ENCODE measurements at regions not wholly inside any gene's neighbourhood (a gene's known extent, or its start where the extent isn't known, plus 50 kb on each side); places are given as distances from the start of the nearest gene placed in this dataset.

DNA sequence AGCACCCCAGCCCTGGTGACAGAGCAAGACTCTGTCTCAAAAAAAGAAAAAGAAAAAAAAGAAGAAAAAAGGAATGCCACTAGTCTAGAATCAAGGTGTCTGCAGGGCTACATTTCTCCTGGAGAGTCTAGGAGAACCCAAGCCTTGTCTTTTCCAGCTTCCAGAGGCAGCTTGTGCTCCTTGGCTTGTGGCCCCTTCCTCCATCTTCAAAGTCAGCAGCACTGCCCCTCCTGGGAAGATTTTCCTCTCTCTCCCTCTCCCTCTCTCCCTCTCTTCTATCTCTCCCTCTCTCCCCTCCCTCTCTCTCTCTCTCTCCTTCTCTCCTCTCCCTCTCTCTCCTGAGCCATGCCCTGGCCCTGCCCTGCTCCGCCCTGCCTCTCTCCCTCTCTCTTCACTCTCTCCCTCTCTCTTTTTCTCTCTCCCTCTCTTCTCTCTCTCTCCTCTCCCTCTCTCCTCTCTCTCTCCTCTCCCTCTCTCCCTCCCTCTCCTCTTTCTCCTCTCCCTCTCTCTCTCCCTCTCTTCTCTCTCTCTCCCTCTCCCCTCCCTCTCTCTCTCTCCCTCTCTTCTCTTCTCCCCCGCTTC lies 97.7 kb upstream of the FGF3 start:
- Mint-ChIP-seq H3K4me3 (no peak overlapping the region), H3K4me1 (ENCODE audit: unreplicated experiment) (peaks cover 6% of the 10 kb centered on the region), H3K27me3 (peaks cover 26% of the 10 kb centered on the region), H3K27ac (no peak overlapping the region), H3K9me3 (no peaks in the 10 kb centered on the region), H3K36me3 (no peaks in the 10 kb centered on the region)
- no peak for DNase-seq (ENCODE audit: extremely low spot score, unreplicated experiment)
- TF ChIP-seq, protein P1, sequence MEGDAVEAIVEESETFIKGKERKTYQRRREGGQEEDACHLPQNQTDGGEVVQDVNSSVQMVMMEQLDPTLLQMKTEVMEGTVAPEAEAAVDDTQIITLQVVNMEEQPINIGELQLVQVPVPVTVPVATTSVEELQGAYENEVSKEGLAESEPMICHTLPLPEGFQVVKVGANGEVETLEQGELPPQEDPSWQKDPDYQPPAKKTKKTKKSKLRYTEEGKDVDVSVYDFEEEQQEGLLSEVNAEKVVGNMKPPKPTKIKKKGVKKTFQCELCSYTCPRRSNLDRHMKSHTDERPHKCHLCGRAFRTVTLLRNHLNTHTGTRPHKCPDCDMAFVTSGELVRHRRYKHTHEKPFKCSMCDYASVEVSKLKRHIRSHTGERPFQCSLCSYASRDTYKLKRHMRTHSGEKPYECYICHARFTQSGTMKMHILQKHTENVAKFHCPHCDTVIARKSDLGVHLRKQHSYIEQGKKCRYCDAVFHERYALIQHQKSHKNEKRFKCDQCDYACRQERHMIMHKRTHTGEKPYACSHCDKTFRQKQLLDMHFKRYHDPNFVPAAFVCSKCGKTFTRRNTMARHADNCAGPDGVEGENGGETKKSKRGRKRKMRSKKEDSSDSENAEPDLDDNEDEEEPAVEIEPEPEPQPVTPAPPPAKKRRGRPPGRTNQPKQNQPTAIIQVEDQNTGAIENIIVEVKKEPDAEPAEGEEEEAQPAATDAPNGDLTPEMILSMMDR (conservative IDR thresholded peaks at IDR 0.05) = no peak

GRCh38 chr11:69917529-69917928 lies 98.3 kb upstream of the FGF3 start:
- no peak overlapping the region for H3K4me3 Mint-ChIP-seq
- no peaks in the 10 kb centered on the region for H3K36me3 Mint-ChIP-seq
- H3K27me3 Mint-ChIP-seq = peaks cover 26% of the 10 kb centered on the region
- peaks cover 6% of the 10 kb centered on the region for H3K4me1 Mint-ChIP-seq (ENCODE audit: unreplicated experiment)
- no peaks in the 10 kb centered on the region for H3K9me3 Mint-ChIP-seq
- no peak overlapping the region for H3K27ac Mint-ChIP-seq
- TF ChIP-seq, protein P1 (conservative IDR thresholded peaks at IDR 0.05) = no peak
- DNase-seq (ENCODE audit: extremely low spot score, unreplicated experiment) = no peak

DNA sequence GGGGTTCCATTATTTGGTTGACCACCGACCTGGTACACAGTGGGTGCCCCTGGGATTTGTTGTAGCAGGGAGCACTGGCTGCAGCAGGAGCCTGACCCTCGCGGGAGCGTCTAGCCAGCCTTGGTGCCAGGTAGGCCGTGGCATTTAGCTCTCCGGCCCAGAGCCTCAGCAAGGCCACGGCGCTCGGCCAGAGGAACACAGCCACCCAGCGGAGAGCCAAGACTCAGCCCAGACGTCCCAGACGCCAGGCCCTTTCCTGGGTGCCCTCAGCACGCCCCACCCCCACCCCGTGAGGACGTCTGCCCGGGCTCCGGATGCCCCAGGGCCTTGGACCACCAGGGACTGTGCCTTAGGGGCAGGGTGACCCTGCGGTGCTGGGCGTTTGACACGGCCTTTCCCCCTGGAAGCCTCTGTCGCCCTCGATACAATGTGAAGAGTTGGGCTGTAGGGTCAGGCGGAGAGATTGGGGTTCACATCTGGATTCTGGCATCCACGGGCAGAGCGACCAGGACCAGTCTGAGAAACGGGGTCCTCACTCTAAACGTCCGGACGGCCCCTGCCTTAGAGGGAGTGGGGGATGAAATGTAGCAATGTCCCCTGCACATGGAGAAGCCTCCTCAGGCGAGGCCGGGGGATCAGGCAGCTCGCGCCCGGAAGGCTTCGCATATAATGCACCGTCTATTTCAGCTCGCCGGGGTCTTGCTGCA lies 99.2 kb upstream of the FGF3 start:
- Mint-ChIP-seq H3K27ac (no peak overlapping the region), H3K4me1 (ENCODE audit: unreplicated experiment) (peaks cover 6% of the 10 kb centered on the region), H3K36me3 (no peaks in the 10 kb centered on the region), H3K4me3 (no peak overlapping the region), H3K27me3 (peaks cover 34% of the 10 kb centered on the region), H3K9me3 (no peaks in the 10 kb centered on the region)
- DNase-seq (ENCODE audit: extremely low spot score, unreplicated experiment) = no peak
- TF ChIP-seq, protein P1 (conservative IDR thresholded peaks at IDR 0.05) = no peak

DNA sequence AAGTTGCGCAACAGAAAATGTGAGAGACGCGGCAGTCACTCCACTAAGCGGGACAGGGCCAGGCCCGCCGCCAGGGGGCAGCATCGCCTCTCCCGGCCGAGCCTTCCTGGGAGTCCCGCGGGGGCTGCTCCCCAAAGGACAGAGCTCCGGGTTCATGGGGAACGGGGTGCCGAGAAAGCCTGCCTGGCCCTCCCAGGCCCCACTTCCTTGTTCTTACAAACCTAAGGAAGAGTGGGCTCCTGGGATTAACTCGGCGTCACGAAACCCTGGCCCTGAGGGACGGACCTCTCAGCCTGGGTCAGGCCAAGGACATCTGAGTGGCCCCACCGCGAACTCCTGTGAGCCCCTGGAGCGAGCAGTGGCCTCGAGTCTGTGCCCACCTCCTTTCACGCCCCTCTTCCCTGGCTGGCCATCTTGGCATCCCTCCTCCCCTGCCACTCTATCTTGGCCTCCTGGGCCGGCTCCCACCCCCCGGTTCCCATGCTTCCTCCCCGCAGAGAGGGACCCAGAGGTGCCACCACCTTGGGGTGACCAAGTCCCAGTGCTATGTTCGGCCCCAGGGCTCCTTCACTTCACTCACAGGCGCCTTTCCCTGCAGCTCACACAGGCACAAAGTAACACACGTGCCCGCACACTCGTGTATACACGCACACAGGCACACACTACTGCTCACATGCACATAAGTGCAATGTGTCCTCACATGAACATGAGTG lies 99.9 kb upstream of the FGF3 start:
- Mint-ChIP-seq H3K27me3 (peaks cover 38% of the 10 kb centered on the region), H3K4me1 (ENCODE audit: unreplicated experiment) (peaks cover 6% of the 10 kb centered on the region), H3K36me3 (no peaks in the 10 kb centered on the region), H3K4me3 (no peak overlapping the region), H3K9me3 (no peaks in the 10 kb centered on the region), H3K27ac (no peak overlapping the region)
- DNase-seq (ENCODE audit: extremely low spot score, unreplicated experiment) = peak; percentile 92
- TF ChIP-seq, protein P1 (conservative IDR thresholded peaks at IDR 0.05) = peak; percentile 99

DNA sequence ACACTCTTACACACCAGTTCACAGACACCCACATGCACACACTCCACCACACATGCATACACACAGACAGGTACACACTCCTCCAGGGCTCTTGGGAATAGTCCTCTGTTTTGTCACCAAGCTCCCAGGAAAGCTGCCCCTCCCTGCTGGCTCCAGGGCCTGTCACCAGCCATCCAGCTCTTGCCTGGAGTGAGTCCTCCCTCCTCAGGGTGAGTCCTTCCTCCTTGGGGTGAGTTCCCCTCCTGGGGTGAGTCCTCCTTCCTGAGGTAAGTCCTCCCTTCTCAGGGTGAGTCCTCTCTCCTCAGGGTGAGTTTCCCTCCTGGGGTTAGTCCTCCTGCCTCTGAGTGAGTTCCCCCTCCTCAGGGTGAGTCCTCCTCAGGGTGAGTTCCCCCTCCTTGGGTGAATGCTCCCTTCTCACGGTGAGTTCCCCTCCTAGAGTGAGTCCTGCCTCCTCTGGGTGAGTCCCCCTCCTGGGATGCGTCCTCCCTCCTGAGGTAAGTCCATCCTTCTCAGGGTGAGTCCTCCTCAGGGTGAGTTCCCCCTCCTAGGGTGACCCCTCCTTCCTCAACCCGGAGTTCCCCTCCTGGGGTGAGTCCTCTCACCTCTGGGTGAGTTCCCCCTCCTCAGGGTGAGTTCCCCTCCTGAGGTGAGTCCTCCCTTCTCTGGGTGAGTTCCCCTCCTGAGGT lies 100.6 kb upstream of the FGF3 start:
- H3K27me3 Mint-ChIP-seq = peaks cover 44% of the 10 kb centered on the region
- peaks cover 6% of the 10 kb centered on the region for H3K4me1 Mint-ChIP-seq (ENCODE audit: unreplicated experiment)
- TF ChIP-seq, protein P1 (conservative IDR thresholded peaks at IDR 0.05) = no peak
- no peaks in the 10 kb centered on the region for H3K9me3 Mint-ChIP-seq
- no peak for DNase-seq (ENCODE audit: extremely low spot score, unreplicated experiment)
- no peak overlapping the region for H3K4me3 Mint-ChIP-seq
- no peaks in the 10 kb centered on the region for H3K36me3 Mint-ChIP-seq
- no peak overlapping the region for H3K27ac Mint-ChIP-seq
